NCI-H128 (cell line): ENCODE measurements at regions not wholly inside any gene's neighbourhood (a gene's known extent, or its start where the extent isn't known, plus 50 kb on each side); places are given as distances from the start of the nearest gene placed in this dataset.

Source experiments
- DNase-seq: peaks from one replicate; lab custom pipeline; 2025; ENCODE audit not compliant: unreplicated experiment; lab: John Stamatoyannopoulos, UW

DNA sequence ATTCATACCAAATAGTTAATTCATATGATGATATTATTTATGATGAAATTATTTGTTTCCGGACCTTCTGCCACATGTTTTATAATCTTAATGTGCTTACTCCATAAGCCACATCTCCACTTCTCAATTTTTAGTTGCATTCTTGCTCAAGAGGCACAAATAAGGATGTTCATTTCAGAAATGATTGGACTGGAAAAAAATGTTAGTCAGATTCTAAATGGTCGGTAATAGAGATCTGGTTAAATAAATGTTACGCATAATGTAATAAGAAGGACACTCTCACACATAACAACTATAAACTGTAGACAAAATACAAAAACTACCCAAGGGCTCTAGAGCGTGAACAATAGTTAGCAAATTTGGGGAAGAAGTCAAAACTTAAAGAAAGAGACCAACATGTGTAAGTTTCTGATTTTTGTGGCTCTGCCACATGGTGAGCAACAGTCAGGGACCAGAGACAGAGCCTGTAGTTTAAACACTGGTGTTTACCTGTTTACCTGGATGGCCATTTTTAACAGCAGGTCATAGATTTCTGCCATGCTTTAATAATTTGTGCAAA, 554.3 kb upstream of the CLINT1 start:
- DNase-seq = no peak

- no peak for DNase-seq
These were observed 552.0 kb upstream of the CLINT1 start for GRCh38 chr5:158410976-158411375.

- DNase-seq = no peak
These were observed 550.6 kb upstream of the CLINT1 start for GRCh38 chr5:158409507-158409906.

DNA sequence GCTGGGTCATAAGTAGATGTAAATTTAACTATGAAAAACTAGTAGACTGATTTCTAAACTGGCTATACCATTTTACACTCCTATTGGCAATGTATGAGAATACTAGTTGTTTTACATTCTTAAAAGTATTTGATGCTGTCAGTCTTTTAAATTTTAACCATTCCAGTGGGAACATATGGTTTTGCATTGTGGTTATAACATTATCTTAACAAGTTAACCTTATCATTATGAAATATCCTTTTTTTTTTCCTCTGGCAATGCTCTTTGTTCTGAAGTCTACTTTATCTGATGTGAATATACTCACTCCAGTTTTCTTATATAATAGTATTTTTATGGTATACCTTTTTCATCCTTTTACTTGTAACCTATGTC, 548.9 kb upstream of the CLINT1 start:
- DNase-seq = no peak

GRCh38 chr5:158406884-158407823, 548.2 kb upstream of the CLINT1 start:
- DNase-seq = no peak

- DNase-seq = no peak
These were observed 539.6 kb upstream of the CLINT1 start for GRCh38 chr5:158398360-158399201.

- DNase-seq = no peak
These were observed 538.3 kb upstream of the CLINT1 start for GRCh38 chr5:158397278-158397677.

GRCh38 chr5:158394102-158394501, 535.2 kb upstream of the CLINT1 start:
- DNase-seq = no peak

DNA sequence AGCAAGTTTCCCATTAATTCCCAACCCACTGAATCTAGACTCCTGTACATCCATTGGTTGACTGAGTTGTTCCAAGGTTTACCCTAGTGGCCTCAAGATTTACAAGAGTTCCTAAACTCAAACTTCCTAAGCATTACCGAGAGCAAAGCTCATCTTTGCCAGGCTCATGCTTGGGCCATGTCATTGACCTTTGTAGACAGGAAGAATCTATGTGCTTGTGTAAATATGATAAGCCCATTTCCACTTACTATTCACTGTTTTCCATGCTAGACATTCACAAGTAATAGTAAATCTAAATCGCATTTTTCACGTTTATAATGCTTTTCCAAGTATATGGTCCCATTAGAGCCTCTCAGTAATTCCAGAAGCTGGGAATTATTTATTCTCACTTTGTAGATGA, 534.5 kb upstream of the CLINT1 start:
- no peak for DNase-seq

GRCh38 chr5:158392753-158393152, 533.8 kb upstream of the CLINT1 start:
- no peak for DNase-seq

- DNase-seq = no peak
These were observed 531.6 kb upstream of the CLINT1 start for GRCh38 chr5:158390577-158390976.

GRCh38 chr5:158389786-158390185, 530.8 kb upstream of the CLINT1 start:
- DNase-seq = no peak

GRCh38 chr5:158388021-158388420, 529.1 kb upstream of the CLINT1 start:
- no peak for DNase-seq

DNA sequence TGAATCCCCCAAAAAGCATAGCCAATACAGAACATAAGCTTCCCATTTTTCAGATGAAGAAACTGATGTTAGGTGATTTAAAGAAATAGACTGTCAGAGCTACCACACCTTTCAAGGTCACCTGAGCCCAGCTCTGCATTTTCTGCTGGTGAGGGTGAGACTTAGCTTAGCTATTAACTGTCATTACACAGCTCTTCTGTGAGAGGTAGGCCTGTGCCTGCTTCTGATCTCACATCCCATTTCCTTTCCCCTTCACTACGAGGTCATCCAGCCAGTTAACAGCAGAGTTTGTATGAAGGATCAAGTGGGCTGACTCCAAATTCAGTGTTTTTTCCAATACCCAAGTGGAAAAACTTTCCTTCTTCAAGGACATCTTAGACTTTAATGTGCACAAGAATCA, 528.6 kb upstream of the CLINT1 start:
- DNase-seq = no peak

GRCh38 chr5:158385982-158386381, 527.0 kb upstream of the CLINT1 start:
- no peak for DNase-seq

DNA sequence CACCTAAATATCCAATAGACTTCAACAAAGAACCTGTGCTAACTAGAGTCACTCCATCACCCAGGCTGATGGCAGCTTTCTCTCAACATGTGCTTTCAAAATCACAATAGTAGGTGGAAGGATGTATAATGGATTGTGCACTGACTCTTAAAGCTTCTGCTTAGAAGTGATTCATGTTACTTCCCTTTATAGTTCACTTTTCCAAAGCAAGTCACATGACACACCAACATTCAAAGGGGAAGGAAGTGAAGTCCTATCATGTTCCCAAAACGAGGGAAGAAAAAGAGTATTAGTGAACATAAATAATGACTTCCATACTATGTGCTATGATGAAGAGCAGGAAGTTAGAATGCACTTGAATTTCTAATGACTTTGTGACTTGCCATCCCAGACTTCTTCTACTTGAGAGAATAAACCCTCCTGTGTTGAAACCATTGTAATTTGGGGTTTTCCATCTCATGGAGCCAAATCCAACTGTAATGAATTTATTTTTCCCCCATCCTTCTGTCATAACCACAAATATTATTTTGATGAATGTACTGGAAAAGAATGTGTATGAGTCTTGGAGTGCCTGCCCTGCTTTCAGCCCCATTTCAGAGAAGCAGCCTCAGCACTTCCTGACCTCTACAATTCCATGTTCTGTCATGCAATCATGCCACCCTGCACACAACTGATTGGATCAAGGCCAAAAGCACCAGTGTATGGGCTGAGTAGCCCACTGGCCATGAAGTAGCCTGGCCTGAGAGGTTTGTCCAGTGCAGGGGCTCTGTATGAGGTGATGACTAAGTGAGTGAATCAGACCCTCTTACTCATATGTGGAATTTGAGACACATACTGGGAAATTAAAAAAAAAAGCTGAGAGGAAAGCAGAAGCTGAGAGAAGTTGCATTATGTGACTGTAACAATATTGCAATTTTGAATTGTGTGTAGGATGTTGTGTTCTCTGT, 525.9 kb upstream of the CLINT1 start:
- no peak for DNase-seq

- DNase-seq = no peak
These were observed 524.5 kb upstream of the CLINT1 start for GRCh38 chr5:158383486-158383885.

- DNase-seq = no peak
These were observed 523.5 kb upstream of the CLINT1 start for GRCh38 chr5:158382473-158382872.

DNA sequence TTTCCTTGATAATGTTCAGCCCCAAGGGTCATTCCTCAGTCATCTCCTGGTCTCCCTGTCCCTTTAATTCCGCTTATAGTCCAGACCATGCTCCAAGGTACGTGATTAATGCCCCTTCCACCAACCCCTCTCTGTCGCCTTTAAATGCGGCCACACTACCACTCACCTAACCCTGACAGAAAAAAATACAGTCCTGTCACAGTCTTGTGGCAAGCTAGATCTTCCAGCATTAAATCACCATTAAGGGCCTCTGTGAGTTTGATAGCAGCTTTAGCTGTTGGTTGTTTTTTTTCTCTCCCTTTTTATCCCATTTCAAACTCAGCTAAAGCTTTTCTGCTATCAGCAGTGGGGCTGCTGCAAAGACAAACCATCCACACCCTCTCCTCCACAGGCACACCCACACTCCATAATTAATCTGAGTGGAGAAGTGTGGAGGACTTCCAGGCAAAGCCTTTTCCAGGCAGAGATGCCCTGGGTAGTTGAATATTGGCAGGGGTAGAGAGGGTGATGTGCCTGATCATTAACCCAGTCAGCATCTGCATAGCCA, 522.7 kb upstream of the CLINT1 start:
- no peak for DNase-seq

DNA sequence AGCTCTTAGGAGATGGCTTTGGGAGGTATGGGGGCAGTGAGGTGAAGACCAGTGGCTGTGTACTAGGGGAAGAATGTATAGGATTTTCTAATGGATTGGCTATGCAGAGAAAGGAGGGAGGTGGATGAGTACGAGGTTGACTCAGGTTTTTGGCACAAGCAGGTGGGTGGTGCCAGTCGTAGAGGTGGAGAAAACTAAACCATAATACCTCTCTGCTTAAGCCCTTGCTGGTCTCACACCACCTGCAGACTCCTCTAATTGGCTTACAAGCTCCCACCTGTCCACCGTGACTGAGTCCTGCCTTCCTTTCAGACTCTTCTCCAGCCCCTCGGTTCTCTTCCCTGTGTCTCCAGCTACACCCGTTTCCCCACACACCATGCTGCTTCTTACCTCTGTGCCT, 521.7 kb upstream of the CLINT1 start:
- DNase-seq = no peak
